GM21381 (cell line): ENCODE measurements at regions not wholly inside any gene's neighbourhood (a gene's known extent, or its start where the extent isn't known, plus 50 kb on each side); places are given as distances from the start of the nearest gene placed in this dataset.

Experiments
- ATAC-seq: cut with Tn5 transposase; IDR thresholded peaks from one replicate; pipeline ENCODE4 v1.9.1; 2021; ENCODE audit warnings: mild to moderate bottlenecking, moderate library complexity; ENCODE audit not compliant: unreplicated experiment

- no peak for ATAC-seq
Observed at GRCh38 chr5:85813146-85813545, 804.6 kb upstream of the COX7C start.

- ATAC-seq, result no peak
Observed at GRCh38 chr5:85814596-85814995, 803.1 kb upstream of the COX7C start.

GRCh38 chr5:85823462-85824426 lies 794.0 kb upstream of the COX7C start:
- ATAC-seq, result no peak

- no peak for ATAC-seq
Observed at GRCh38 chr5:85838781-85839180, 779.0 kb upstream of the COX7C start.

- ATAC-seq, result no peak
Observed at GRCh38 chr5:85841653-85842052, 776.1 kb upstream of the COX7C start.

- ATAC-seq, result no peak
Observed at GRCh38 chr5:85843535-85843934, 774.2 kb upstream of the COX7C start.

GRCh38 chr5:85849411-85849810 lies 768.3 kb upstream of the COX7C start:
- no peak for ATAC-seq

- no peak for ATAC-seq
Observed at GRCh38 chr5:85865296-85865695, 752.4 kb upstream of the COX7C start.

GRCh38 chr5:85868070-85868469 lies 749.7 kb upstream of the COX7C start:
- no peak for ATAC-seq

GRCh38 chr5:85893996-85894395 lies 723.7 kb upstream of the COX7C start:
- no peak for ATAC-seq

GRCh38 chr5:85896514-85896913 lies 721.2 kb upstream of the COX7C start:
- no peak for ATAC-seq

- no peak for ATAC-seq
Observed at GRCh38 chr5:85906460-85906859, 711.3 kb upstream of the COX7C start.

- ATAC-seq, result no peak
Observed at GRCh38 chr5:85910335-85910734, 707.4 kb upstream of the COX7C start.

- no peak for ATAC-seq
Observed at GRCh38 chr5:85920984-85921383, 696.8 kb upstream of the COX7C start.

- ATAC-seq, result no peak
Observed at GRCh38 chr5:85921590-85921989, 696.2 kb upstream of the COX7C start.

- no peak for ATAC-seq
Observed at GRCh38 chr5:85927632-85928031, 690.1 kb upstream of the COX7C start.

GRCh38 chr5:85929713-85930112 lies 688.0 kb upstream of the COX7C start:
- no peak for ATAC-seq

GRCh38 chr5:85931220-85931619 lies 686.5 kb upstream of the COX7C start:
- ATAC-seq, result no peak

GRCh38 chr5:85938201-85938600 lies 679.5 kb upstream of the COX7C start:
- no peak for ATAC-seq

- ATAC-seq, result no peak
Observed at GRCh38 chr5:85951707-85952210, 666.0 kb upstream of the COX7C start.

- no peak for ATAC-seq
Observed at GRCh38 chr5:85952680-85953079, 665.1 kb upstream of the COX7C start.

- ATAC-seq, result no peak
Observed at GRCh38 chr5:85967681-85968080, 650.1 kb upstream of the COX7C start.
